LNCaP clone FGC (cell line): ENCODE measurements at regions not wholly inside any gene's neighbourhood (a gene's known extent, or its start where the extent isn't known, plus 50 kb on each side); places are given as distances from the start of the nearest gene placed in this dataset.

Experiments used
- DNase-seq: peaks from one replicate; pipeline ENCODE4 v3.0.0-alpha.2; 2011; ENCODE audit warnings: low read depth
- H3K4me3 ChIP-seq: 2 replicates; pipeline ENCODE4 v1.5.1; 2011; ENCODE audit warnings: mild to moderate bottlenecking, low read depth, low read length, control low read depth
- TF ChIP-seq, protein P1 (sequence below): IDR thresholded peaks from 2 replicates; pipeline ENCODE4 v1.5.1; 2012; ENCODE audit warnings: mild to moderate bottlenecking; ENCODE audit not compliant: control insufficient read depth, insufficient read depth; ENCODE audit errors: extremely low read depth

DNA sequence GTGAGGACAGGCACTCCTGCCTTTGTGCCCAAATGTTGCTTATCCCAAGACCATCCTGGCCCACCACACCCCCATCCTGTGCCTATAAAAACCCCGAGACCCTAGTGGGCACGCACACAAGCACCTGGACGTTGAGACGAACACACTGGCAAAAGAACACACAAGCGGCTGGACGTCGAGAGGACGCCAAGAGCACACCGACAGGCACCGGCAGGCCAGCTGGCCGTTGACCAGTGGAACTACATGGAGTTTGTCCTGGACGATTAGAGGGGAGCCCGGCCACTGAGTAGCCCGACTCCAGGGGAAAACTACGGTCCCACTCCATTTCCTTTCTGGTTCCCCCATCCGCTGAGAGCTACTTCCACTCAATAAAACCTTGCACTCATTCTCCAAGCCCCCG, 301.7 kb downstream of the PCDH10 start:
- TF ChIP-seq, protein P1, sequence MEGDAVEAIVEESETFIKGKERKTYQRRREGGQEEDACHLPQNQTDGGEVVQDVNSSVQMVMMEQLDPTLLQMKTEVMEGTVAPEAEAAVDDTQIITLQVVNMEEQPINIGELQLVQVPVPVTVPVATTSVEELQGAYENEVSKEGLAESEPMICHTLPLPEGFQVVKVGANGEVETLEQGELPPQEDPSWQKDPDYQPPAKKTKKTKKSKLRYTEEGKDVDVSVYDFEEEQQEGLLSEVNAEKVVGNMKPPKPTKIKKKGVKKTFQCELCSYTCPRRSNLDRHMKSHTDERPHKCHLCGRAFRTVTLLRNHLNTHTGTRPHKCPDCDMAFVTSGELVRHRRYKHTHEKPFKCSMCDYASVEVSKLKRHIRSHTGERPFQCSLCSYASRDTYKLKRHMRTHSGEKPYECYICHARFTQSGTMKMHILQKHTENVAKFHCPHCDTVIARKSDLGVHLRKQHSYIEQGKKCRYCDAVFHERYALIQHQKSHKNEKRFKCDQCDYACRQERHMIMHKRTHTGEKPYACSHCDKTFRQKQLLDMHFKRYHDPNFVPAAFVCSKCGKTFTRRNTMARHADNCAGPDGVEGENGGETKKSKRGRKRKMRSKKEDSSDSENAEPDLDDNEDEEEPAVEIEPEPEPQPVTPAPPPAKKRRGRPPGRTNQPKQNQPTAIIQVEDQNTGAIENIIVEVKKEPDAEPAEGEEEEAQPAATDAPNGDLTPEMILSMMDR = no peak
- no peak overlapping the region for H3K4me3 ChIP-seq
- no peak for DNase-seq

DNA sequence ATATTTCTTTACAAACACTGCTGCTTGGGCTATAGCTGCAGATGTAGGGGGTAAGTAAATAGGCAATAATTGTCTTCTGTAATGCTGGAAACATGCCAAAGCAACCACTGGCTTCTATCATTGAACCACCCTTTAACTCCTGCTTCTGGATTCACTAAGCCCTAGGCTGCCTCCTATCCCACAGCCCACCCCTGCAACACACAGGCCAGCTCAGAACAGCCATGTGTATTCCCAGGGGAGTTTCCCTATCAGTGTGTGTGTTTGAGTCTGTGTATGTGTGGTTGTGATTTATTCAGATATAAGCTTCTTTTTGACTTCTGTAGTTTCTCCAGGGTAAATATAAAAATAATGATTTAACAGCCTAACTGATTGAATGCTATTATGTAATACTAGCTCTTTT, 291.3 kb downstream of the PCDH10 start:
- TF ChIP-seq, protein P1 = no peak
- H3K4me3 ChIP-seq = no peak overlapping the region
- no peak for DNase-seq

DNA sequence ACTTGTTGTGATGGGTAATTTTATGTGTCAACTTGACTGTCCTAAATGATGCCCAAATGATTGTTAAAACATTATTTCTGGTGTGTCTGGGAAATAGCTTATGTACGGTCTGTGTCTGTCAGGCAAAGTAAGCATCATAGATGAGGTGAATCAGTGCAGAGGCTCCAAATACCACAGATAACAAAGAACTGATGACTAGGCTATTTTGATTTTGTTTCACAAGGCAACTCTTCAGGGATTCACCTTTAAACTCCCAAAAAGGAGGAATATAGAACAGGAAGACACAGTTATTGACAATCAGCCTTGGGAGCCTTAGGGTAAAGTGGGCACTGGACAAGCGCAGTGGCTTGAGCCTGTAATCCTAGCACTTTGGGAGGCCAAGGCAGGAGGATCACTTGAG, 290.7 kb downstream of the PCDH10 start:
- H3K4me3 ChIP-seq = no peak overlapping the region
- no peak for DNase-seq
- TF ChIP-seq, protein P1 = no peak

DNA sequence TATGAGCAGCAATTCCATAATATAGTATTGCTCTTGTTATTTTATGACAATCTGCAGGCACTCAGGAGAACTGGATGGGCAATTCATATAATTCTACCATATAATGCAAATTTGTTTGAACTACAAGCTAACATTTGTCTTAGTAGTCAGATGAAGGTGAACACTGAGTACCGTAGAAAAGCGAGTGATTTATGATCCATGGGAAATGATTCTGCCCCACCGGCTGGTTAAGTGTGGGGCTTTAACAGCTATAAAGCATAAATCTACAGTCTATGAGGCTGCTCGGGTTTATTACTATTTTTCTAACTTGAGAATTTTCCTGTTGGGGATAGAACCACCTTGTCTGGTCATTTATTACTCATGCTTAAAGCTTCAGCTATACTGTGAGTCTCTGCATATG, 275.5 kb downstream of the PCDH10 start:
- no peak for DNase-seq
- TF ChIP-seq, protein P1 = no peak
- no peak overlapping the region for H3K4me3 ChIP-seq

DNA sequence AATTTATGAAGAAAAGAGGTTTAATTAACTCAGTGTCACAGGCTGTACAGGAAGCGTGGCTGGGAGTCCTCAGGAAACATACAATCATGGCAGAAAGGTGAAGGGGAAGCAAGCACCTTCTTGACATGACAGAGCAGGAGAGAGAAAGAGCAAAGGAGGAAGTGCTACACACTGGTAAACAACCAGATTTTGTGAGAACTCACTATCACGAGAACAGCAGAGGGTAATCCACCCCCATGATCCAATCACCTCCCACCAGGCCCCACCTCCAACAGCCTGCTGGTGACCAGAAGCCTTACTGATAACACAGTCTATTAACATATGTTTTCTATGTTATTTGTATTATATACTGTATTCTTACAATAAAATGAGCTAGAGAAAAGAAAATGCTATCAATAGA, 254.8 kb downstream of the PCDH10 start:
- no peak for DNase-seq

DNA sequence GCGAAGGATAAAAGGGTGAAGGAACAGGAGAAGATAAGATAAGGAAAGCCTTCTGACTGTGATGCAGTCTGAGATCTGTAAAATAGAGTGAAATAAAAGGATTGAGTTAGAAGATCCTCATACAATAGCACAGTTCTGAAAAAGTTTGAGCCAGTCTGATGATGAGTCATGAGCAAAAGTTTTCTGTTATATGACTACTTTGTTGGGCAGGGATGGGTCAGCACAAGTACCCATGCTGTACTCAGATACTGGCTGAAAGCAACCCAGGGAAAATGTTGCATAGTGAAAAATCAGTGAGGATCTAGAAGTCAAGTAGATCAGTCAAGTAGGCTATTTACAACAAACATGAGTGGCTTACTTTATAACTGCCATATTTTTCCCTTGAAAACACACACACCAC, 253.5 kb downstream of the PCDH10 start:
- H3K4me3 ChIP-seq = no peak overlapping the region
- TF ChIP-seq, protein P1 = no peak
- no peak for DNase-seq

More for the DNA sequence above, 254.8 kb downstream of the PCDH10 start:
- TF ChIP-seq, protein P1 = no peak
- H3K4me3 ChIP-seq = no peak overlapping the region

DNA sequence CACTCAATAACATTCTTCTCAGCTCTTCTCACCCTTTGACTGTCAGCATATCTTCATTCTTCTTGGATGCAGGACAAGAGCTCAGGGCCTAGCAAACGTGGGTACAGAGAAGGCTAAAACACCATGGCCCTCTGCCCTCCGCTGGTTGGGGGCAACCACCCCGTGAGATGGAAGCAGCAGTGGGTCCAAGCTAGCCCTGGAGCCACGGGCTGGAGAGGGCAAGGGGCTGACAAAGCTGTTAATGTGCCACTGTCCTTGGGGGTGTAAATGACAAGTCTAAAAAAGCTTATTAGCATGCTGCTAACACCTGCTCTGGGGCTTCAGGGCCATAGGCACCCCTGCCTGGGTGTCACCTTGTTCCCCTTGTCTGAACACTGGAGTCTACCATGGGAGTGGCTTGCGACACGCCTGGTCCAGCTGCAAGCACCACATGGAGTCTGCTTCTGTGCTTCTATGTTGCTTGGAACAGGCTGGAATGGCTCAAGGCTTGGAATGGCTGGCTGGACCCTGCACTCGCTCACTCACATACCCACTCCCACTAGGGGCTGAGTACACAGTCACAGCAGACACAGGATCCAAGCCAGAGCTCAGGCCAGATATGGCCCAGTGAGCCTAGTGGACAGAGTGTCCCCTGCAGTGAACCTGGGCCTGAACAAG, 246.0 kb downstream of the PCDH10 start:
- TF ChIP-seq, protein P1 = no peak
- DNase-seq = no peak
- H3K4me3 ChIP-seq = no peak overlapping the region
